NCI-H2081 (cell line): ENCODE measurements at regions not wholly inside any gene's neighbourhood (a gene's known extent, or its start where the extent isn't known, plus 50 kb on each side); places are given as distances from the start of the nearest gene placed in this dataset.
"Not testable (repeated sequence)": the region's sequence is repeated elsewhere in the genome, so short reads cannot be mapped to it uniquely, and the experiment has no call there.

ENCODE experiments used
- DNase-seq, 2 experiments: peaks; one replicate each; lab custom pipeline; 2025; lab: John Stamatoyannopoulos, UW

- peak in 1 of 2 experiments; percentile 19 for DNase-seq
Observed at GRCh38 chr5:67809589-67809988, 406.0 kb upstream of the PIK3R1 start.

DNA sequence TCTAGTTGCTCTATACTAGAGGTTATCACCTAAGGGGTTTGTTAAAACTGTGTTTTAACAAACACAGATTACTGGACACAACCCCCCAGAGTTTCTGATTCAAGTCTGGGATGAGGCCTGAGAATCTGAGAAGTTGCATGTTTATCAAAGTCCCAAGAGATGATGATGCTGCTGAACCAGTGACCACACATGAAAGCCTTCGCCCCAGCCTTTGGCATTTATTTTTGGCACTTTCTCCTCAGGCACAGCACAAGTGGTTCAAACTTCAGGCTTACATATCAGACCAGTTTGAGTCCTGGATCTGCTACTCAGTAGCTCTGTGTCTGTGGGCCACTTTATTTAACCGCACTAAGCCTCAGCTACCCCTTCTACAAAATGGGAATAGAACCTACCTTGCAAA, 407.2 kb upstream of the PIK3R1 start:
- no peak for DNase-seq

- DNase-seq: no peak
Observed at GRCh38 chr5:67807439-67807888, 408.1 kb upstream of the PIK3R1 start.

GRCh38 chr5:67806654-67807438, 408.7 kb upstream of the PIK3R1 start:
- DNase-seq: no peak

- DNase-seq: peak; percentile 30 to 39
Observed at GRCh38 chr5:67805666-67806348, 409.7 kb upstream of the PIK3R1 start.

- DNase-seq: no peak
Observed at GRCh38 chr5:67802766-67803165, 412.8 kb upstream of the PIK3R1 start.

GRCh38 chr5:67799732-67800234, 415.8 kb upstream of the PIK3R1 start:
- no peak for DNase-seq

- DNase-seq: not testable (repeated sequence)
Observed at GRCh38 chr5:67798470-67798869, 417.1 kb upstream of the PIK3R1 start.

DNA sequence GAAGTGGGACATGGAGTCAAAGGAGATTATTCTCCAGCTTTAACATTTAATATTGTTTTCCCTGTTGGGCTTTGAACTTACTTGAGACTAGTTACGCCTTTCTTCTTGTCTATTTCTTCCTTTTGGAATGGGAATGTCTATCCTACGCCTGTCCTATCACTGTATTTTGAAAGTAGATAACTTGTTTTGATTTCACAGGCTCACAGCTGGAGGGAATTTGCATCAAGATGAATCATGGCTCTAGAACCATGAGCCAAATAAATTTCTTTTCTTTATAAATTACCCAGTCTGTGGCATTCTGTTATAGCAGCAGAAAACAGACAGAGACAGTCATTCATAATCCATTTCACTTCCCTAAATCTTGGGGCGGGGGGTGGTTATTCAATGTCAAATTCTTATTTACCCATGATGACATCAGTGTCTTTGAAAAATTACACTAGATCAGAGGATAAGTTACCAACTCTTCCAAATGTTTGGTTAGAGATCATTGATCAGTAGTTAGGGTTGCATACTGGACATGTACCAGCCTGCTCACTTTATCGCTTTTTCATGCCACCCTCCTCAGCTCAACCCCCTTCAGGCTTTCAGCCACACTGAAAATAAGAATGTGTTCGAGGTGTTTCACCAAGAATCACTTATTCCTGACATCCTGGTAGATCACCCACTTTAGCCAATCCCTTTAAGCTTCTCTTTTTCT, 419.6 kb upstream of the PIK3R1 start:
- no peak for DNase-seq

DNA sequence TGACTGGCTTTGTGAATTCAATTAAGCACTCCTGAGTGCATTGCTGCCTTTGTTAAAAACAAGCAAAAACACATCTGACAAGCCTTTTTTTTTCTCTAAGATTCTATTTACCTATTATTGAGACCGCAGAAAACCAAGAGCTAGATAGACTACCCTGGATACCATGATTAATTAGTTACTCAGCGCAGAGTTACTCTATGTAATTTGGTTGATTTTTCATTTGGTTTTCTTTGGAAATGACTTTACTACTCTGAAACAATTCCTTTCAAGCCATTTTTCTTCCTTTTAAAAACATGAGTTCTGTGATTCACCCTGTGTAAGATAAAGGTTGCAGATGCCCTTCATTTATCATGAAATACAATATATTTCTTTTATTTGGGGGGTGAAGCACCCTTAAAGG, 421.6 kb upstream of the PIK3R1 start:
- DNase-seq: no peak

DNA sequence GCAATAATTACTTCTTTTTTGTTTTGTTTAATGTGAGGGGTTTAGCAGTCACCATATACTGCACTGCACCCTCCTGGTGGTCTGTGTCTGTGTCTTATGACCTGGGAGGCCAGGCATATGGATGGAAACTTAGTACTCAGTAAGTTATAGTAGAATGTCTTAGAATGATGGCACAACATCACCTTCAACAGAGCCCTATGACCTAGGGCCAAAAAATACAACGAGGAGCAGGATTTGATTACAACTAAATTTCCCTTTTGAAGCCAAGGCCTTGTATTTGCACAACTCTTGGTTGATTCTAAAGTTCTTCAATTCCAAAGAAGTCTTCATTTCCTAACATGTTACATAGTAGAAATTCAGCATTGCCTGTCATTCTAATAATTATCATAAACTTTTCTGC, 422.1 kb upstream of the PIK3R1 start:
- no peak for DNase-seq

- DNase-seq: no peak
Observed at GRCh38 chr5:67792891-67793290, 422.7 kb upstream of the PIK3R1 start.

DNA sequence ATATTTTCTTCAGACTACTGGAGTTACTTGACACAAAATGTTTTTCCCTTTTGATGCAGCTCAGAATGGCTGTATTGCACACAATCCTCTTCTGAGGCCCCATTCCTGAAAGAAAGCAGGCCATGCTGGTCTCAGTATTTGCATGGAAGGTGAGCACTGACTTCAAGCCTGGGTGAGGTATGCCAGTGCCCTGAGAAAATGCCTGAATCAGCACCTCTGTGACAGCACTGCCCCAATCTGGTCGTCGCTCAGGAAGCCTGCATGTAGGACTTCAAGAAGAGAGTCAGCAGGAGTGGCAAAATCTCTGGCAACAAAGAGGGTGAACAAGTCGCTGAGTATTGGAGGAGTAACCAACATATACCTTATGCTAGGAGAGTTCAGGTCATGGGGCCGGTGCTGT, 425.2 kb upstream of the PIK3R1 start:
- no peak for DNase-seq

DNA sequence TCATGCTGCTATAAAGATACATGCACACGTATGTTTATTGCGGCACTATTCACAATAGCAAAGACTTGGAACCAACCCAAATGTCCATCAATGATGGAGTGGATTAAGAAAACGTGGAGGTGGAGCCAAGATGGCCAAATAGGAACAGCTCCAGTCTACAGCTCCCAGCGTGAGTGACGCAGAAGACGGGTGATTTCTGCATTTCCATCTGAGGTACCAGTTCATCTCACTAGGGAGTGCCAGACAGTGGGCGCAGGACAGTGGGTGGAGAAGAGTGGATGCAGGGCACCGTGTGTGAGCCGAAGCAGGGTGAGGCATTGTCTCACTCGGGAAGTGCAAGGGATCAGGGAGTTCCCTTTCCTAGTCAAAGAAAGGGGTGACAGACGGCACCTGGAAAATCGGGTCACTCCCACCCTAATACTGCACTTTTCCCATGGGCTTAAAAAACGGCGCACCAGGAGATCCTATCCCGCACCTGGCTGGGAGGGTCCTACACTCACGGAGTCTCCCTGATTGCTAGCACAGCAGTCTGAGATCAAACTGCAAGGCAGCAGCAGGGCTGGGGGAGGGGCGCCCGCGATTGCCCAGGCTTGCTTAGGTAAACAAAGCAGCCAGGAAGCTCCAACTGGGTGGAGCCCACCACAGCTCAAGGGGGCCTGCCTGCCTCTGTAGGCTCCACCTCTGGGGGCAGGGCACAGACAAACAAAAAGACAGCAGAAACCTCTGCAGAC, 435.5 kb upstream of the PIK3R1 start:
- not testable (repeated sequence) for DNase-seq

DNA sequence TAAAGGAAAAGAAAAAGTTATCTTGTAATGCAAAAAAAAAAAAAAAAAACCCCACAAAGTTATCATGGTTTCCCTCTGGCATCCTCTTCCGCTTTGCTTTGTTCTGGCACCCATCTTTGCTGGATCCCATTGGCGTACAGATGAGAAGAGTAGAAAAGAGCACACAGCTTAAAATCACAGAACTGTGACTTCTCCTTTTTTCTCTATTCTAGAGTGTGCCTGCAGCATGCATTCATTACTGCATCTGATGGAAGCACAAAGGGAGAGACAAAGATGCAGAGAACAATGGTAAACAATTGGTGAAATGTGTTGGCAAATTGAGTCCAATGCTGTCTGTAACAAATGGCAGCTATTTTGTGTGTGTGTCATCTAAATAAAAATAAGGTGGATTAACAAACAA, 440.8 kb upstream of the PIK3R1 start:
- DNase-seq: no peak

- DNase-seq: no peak
Observed at GRCh38 chr5:67774267-67774552, 441.3 kb upstream of the PIK3R1 start.

- no peak for DNase-seq
Observed at GRCh38 chr5:67773411-67774266, 441.9 kb upstream of the PIK3R1 start.

DNA sequence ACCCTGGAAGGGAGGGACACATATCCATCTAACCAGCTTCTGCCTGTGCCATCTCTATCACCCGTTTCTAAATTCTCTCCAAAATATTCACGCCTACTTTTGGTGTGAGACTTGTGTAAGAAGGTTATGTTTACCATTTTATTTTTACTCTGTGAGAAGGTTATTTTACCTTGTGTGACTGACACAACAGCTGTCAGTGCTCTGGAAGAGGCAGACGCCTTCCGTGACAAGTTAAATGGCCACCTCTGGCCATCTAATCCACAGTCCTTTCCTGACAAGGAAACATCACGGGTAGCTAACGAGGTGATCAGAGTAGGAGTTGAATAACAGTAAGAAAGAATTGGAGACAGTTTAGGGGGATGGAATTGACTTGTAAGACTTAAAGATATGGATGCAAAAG, 443.8 kb upstream of the PIK3R1 start:
- DNase-seq: no peak

- DNase-seq: no peak
Observed at GRCh38 chr5:67771221-67771620, 444.3 kb upstream of the PIK3R1 start.

DNA sequence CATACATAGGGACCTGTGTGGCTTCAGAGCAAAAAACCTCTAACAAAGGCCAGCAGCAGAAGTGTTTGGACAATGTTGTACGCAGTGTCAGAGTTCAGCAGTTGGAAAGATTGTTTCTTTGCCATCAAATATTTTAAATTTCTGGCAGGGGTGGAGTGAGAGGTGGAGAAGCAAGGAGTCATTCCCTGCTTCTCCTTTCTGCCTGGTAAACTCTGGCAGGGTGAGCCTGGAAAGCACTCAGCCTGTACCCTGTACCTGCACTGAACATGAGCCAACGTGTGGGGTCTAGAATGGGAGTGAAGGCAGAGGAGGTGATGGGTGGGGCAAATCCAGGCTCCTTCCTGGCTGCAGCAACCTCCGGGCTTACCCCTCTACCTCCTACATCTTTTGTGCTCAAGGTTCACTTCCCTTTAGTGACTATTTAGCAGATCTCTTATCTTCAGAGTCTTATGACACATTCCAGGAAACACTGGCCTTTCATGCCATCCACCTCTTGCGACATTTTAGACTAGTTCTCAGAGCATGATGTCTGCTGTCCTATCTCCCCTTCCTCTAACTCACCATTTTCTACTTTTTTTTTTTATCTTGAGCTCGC, 445.0 kb upstream of the PIK3R1 start:
- DNase-seq: no peak

DNA sequence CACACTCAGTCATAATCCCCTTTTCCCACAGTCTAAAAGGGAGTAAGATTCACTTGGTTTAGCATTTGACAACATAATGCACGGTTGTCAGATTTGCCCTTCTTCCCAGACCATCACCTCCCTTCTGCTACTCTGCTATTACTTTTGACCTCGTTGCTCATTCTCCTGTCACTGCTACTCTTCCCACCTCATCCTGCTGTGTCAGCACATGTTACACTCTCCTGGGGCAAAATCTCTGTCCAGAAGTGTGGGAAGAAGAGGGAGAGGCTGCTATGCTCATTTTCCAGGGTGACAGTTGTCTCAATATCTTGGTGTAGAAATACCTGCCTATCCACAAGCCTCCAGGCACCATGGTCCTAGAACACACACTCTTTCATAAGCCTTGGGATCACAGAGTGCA, 449.9 kb upstream of the PIK3R1 start:
- DNase-seq: no peak
